ENCODE measurements at regions not wholly inside any gene's neighbourhood (a gene's known extent, or its start where the extent isn't known, plus 50 kb on each side); places are given as distances from the start of the nearest gene placed in this dataset.

DNA sequence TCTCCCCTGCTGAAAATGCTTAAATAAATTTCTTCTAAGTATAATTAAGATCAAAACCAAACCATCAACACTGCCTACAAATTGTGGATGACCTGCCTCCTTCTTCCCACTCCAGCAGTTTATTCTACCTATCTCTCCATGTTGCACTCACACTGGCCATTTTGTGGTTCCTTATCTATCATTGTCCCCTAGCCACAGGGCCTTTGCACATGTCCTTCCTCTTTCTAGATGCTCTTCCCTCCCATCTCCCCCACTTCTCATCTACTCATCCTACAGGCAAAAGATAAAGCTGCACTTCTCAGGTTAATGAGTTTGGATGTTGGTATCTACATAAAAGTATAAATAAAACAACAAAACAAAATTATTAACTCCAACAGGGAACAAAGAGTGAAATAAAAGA lies 70.6 kb upstream of the CCNG1 start:
- H3K4me3 ChIP-seq = no peak overlapping the region
- no peak for DNase-seq (ENCODE audit: low spot score in 2 of 2)
- H3K36me3 ChIP-seq = no peaks in the 10 kb centered on the region
- no peaks in the 10 kb centered on the region for H3K27me3 ChIP-seq
- TF ChIP-seq, protein P1, sequence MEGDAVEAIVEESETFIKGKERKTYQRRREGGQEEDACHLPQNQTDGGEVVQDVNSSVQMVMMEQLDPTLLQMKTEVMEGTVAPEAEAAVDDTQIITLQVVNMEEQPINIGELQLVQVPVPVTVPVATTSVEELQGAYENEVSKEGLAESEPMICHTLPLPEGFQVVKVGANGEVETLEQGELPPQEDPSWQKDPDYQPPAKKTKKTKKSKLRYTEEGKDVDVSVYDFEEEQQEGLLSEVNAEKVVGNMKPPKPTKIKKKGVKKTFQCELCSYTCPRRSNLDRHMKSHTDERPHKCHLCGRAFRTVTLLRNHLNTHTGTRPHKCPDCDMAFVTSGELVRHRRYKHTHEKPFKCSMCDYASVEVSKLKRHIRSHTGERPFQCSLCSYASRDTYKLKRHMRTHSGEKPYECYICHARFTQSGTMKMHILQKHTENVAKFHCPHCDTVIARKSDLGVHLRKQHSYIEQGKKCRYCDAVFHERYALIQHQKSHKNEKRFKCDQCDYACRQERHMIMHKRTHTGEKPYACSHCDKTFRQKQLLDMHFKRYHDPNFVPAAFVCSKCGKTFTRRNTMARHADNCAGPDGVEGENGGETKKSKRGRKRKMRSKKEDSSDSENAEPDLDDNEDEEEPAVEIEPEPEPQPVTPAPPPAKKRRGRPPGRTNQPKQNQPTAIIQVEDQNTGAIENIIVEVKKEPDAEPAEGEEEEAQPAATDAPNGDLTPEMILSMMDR (IDR thresholded peaks at IDR 0.05) = no peak
- TF ChIP-seq POLR2A (IDR thresholded peaks at IDR 0.05) (no peak), POLR2AphosphoS5 (IDR thresholded peaks at IDR 0.05) (no peak), EP300 (IDR thresholded peaks at IDR 0.05) (no peak)
- H3K4me1 ChIP-seq = no peaks in the 10 kb centered on the region
- H3K27ac ChIP-seq = no peak overlapping the region
- no peaks in the 10 kb centered on the region for H3K9me3 ChIP-seq

DNA sequence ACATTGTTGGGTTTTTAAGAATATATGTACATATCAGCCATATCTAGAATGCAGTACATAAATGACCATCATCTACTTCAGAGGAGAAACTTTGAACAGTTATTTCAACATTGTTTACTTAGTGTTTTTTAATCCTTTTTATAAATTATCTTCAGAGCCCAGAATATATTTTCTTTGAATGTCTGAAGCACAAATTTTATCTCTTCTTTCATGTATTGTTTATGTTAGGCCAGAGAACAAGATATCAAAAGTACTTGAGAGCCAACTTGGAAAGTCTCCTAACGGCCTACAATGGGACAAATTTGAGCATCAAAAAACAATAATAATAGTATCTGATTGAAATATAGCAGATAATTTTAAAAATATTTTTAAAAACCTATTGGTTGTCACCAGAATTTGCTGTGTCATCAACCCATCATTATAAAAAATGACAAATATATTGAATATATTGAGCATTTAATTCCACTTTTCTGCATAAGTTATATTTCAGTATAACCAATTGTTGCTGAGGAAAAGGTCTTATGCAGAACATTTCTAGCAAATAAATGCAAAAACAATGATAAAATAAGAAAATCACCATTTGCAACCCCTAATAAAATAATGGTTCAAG lies 67.5 kb upstream of the CCNG1 start:
- Histone ChIP-seq H3K9me3 (no peaks in the 10 kb centered on the region), H3K4me3 (no peak overlapping the region), H3K4me1 (no peaks in the 10 kb centered on the region), H3K36me3 (no peaks in the 10 kb centered on the region), H3K27me3 (no peaks in the 10 kb centered on the region), H3K27ac (no peak overlapping the region)
- DNase-seq (ENCODE audit: low spot score in 2 of 2) = no peak
- TF ChIP-seq, protein P1 (IDR thresholded peaks at IDR 0.05) = no peak
- TF ChIP-seq EP300 (IDR thresholded peaks at IDR 0.05) (no peak), POLR2AphosphoS5 (IDR thresholded peaks at IDR 0.05) (no peak), POLR2A (IDR thresholded peaks at IDR 0.05) (no peak)
- WGBS = 86% methylated on average over 1 of the region's 1 CpG

DNA sequence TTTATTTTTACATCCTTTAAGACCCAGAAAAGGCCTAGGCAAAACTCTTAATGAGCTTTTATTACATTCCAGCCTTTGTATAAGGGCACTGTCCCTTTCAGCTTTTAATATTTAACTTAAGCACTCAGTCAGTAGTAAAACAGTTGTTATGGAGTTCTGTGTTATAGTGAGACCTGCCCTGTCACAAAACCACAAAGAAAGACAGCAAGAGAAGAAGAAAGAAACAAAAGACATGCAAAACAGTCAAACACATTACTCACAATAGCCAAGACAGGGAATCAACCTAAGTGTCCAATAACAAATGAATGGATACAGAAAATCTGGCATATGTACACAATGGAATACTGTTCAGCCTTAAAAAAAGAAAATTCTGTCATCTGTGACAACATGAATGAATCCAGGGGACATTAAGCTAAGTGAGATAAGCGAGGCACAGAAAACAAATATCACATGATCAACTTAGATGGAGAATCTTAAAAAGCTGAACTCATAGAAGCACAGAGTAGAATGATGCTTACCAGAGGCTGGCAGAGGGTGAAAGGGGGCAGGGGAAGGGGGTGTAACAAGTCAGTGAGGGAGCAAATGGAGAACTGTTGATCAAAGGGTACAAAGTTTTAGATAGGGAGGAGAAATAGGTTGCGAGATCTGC lies 63.8 kb upstream of the CCNG1 start:
- Histone ChIP-seq H3K4me3 (no peak overlapping the region), H3K27me3 (no peaks in the 10 kb centered on the region), H3K4me1 (no peaks in the 10 kb centered on the region), H3K36me3 (no peaks in the 10 kb centered on the region), H3K27ac (no peak overlapping the region), H3K9me3 (no peaks in the 10 kb centered on the region)
- no peak for TF ChIP-seq POLR2AphosphoS5 (IDR thresholded peaks at IDR 0.05)
- TF ChIP-seq EP300 (IDR thresholded peaks at IDR 0.05) = no peak
- no peak for TF ChIP-seq POLR2A (IDR thresholded peaks at IDR 0.05)
- TF ChIP-seq, protein P1 (IDR thresholded peaks at IDR 0.05) = no peak
- 79% methylated on average over 2 of the region's 2 CpGs for WGBS
- DNase-seq (ENCODE audit: low spot score in 2 of 2) = no peak

DNA sequence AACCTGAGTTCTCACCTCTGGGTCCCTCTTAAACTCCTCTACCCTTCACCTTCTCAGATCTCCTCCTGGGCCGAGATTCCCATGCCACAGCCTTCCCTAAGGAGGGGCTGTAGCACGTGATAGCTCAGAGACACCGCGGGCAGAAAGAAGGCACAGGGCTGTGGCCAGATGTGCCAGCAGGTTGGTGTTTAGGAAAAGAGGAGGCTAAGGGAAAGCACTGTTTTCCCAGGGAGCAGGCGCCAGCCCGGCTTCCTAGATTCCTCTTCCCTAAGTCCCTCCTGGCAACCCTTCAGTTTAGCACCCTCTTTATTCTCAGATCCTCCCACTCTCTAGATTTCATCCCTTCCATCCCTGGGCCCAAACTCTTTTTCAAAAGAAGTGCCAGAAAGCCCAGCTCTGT lies 59.4 kb upstream of the CCNG1 start:
- Histone ChIP-seq H3K27ac (no peak overlapping the region), H3K4me1 (no peaks in the 10 kb centered on the region), H3K9me3 (no peaks in the 10 kb centered on the region), H3K27me3 (no peaks in the 10 kb centered on the region), H3K36me3 (no peaks in the 10 kb centered on the region), H3K4me3 (no peak overlapping the region)
- TF ChIP-seq, protein P1 (IDR thresholded peaks at IDR 0.05) = no peak
- TF ChIP-seq POLR2AphosphoS5 (IDR thresholded peaks at IDR 0.05) (no peak), EP300 (IDR thresholded peaks at IDR 0.05) (no peak), POLR2A (IDR thresholded peaks at IDR 0.05) (no peak)
- 74% methylated on average over 6 of the region's 6 CpGs for WGBS
- no peak for DNase-seq (ENCODE audit: low spot score in 2 of 2)

DNA sequence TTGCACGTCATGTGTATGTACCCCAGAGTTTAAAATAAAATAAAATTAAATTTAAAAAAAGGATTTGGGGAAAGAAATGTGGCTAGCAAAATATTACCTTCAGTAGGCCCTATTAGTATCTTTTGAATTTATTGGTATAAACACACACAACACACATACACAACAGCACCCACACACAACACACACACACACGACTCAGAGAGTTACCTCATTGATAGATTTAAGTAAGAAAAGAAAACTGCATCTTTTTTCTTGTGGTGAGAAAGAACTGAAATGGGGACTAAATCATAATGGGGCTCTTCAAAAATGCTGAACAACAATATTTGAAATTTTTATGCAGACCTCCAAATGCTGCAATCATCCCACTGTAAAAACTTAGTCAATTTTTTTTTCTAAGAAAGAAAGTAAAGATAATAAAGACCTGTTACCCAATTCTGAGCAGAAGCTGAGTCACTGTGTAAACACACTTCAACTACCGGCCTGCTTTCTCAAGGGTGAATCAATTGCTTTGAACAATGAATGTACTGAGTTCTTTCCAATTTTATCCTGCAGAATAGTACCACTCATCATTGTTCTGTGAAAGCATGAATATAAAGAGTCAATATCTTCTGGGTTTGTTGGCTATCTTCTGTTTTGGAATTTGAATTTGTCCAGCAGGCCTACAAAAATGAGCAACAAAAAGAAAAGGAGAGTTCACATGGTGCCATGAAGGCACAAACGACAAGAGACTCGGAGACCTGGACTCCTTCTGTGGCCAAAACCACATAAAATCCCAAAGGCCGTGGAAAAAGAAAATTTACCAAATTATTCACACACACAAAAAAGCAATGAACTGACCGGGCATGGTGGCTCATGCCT lies 57.9 kb upstream of the CCNG1 start:
- no peaks in the 10 kb centered on the region for H3K27me3 ChIP-seq
- no peak overlapping the region for H3K27ac ChIP-seq
- no peak overlapping the region for H3K4me3 ChIP-seq
- H3K9me3 ChIP-seq = no peaks in the 10 kb centered on the region
- 74% methylated on average over 7 of the region's 7 CpGs for WGBS
- TF ChIP-seq POLR2AphosphoS5 (IDR thresholded peaks at IDR 0.05) (no peak), POLR2A (IDR thresholded peaks at IDR 0.05) (no peak), EP300 (IDR thresholded peaks at IDR 0.05) (no peak)
- TF ChIP-seq, protein P1 (IDR thresholded peaks at IDR 0.05) = no peak
- H3K4me1 ChIP-seq = no peaks in the 10 kb centered on the region
- no peak for DNase-seq (ENCODE audit: low spot score in 2 of 2)
- H3K36me3 ChIP-seq = no peaks in the 10 kb centered on the region
